ENCODE measurements at regions not wholly inside any gene's neighbourhood (a gene's known extent, or its start where the extent isn't known, plus 50 kb on each side); places are given as distances from the start of the nearest gene placed in this dataset.

- no peak for TF ChIP-seq TBL1XR1 (IDR thresholded peaks at IDR 0.05; ENCODE audit: low read depth, low read length)
- TF ChIP-seq CTCF (IDR thresholded peaks at IDR 0.05 in 2 of 3, conservative IDR thresholded peaks at IDR 0.05 in 1 of 3; ENCODE audit: control insufficient read depth in 2 of 3, extremely low read depth in 1 of 3, insufficient read depth in 1 of 3, low read depth in 3 of 3, low read length in 3 of 3): no peak
- TF ChIP-seq, protein P1, sequence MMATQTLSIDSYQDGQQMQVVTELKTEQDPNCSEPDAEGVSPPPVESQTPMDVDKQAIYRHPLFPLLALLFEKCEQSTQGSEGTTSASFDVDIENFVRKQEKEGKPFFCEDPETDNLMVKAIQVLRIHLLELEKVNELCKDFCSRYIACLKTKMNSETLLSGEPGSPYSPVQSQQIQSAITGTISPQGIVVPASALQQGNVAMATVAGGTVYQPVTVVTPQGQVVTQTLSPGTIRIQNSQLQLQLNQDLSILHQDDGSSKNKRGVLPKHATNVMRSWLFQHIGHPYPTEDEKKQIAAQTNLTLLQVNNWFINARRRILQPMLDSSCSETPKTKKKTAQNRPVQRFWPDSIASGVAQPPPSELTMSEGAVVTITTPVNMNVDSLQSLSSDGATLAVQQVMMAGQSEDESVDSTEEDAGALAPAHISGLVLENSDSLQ (IDR thresholded peaks at IDR 0.05): no peak
- TF ChIP-seq RELB (IDR thresholded peaks at IDR 0.05; ENCODE audit: low read depth): no peak
- no peak for TF ChIP-seq NFIC (IDR thresholded peaks at IDR 0.05; ENCODE audit: low read depth, low read length)
- TF ChIP-seq IKZF1 (conservative IDR thresholded peaks at IDR 0.05): no peak
- TF ChIP-seq RAD21 (IDR thresholded peaks at IDR 0.05; ENCODE audit: insufficient read depth, low read depth, low read length): no peak
- no peak for TF ChIP-seq YBX1 (IDR thresholded peaks at IDR 0.05)
- TF ChIP-seq POLR2AphosphoS5 (IDR thresholded peaks at IDR 0.05; ENCODE audit: low read length): no peak
These were observed 480.8 kb upstream of the INTU start for GRCh38 chr4:127151941-127152340.
